IPS-18a (cell line): ENCODE measurements at regions not wholly inside any gene's neighbourhood (a gene's known extent, or its start where the extent isn't known, plus 50 kb on each side); places are given as distances from the start of the nearest gene placed in this dataset.

Source experiments
- H3K27ac ChIP-seq: one replicate; pipeline ENCODE4 v1.5.1; 2013; ENCODE audit warnings: low read length
- H3K27me3 ChIP-seq: one replicate; pipeline ENCODE4 v1.6.1; 2013; ENCODE audit warnings: mild to moderate bottlenecking, low read length; ENCODE audit not compliant: control insufficient read depth, insufficient read depth
- H3K36me3 ChIP-seq: one replicate; pipeline ENCODE4 v1.6.1; 2013; ENCODE audit warnings: low read depth, low read length; ENCODE audit not compliant: control insufficient read depth
- H3K4me1 ChIP-seq: one replicate; pipeline ENCODE4 v1.6.1; 2013; ENCODE audit warnings: low read depth, low read length; ENCODE audit not compliant: control insufficient read depth
- H3K4me3 ChIP-seq: one replicate; pipeline ENCODE4 v1.5.1; 2013; ENCODE audit warnings: low read length
- H3K9ac ChIP-seq: one replicate; pipeline ENCODE4 v1.6.1; 2013; ENCODE audit warnings: mild to moderate bottlenecking, low read length, moderate library complexity
- H3K9me3 ChIP-seq: one replicate; pipeline ENCODE4 v1.6.1; 2013; ENCODE audit warnings: low read depth, low read length; ENCODE audit not compliant: control insufficient read depth

DNA sequence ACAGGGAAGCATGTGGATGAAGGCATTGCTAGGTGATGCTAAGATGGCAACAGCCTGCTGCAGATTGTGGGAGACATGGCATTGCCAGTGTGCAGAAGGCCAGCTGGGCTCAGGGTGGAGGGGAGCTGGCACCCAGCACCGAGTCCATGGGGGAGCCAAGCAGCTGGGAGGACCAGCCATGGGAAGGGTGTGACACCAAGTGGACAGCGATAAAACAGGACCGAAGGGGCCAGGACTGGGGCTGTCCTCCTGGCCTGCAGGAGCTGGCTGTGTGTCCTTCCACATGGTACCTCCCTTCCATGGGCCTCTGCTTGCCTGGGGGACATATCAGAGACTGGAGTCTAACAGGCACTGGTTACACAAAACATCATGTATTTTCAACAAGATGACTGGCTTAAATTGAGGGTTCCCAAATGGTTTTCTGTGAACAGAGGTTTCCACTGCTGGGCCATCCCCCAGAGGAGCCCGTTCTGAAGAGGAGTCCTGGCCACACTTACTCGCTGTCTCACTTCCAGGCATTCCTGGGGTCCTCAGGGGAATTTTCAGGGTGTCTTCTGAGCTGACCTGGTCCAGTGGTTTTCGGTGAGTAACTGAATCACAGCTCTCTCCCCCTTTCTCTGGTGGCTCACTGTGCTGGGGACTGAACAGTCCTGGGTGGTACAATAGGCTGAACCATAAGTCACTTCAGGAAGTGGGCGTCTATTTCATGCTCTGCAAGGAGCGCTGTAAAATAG lies 60.4 kb upstream of the TNP1 start:
- Histone ChIP-seq H3K4me1 (peaks cover 5% of the 10 kb centered on the region), H3K27ac (no peak overlapping the region), H3K36me3 (no peaks in the 10 kb centered on the region), H3K9ac (no peak overlapping the region), H3K27me3 (no peaks in the 10 kb centered on the region), H3K9me3 (no peaks in the 10 kb centered on the region), H3K4me3 (no peak overlapping the region)

GRCh38 chr2:216918088-216918680 lies 58.3 kb upstream of the TNP1 start:
- H3K27me3 ChIP-seq = no peaks in the 10 kb centered on the region
- no peaks in the 10 kb centered on the region for H3K9me3 ChIP-seq
- H3K4me1 ChIP-seq = no peaks in the 10 kb centered on the region
- no peak overlapping the region for H3K27ac ChIP-seq
- H3K9ac ChIP-seq = no peak overlapping the region
- no peaks in the 10 kb centered on the region for H3K36me3 ChIP-seq
- H3K4me3 ChIP-seq = no peak overlapping the region

DNA sequence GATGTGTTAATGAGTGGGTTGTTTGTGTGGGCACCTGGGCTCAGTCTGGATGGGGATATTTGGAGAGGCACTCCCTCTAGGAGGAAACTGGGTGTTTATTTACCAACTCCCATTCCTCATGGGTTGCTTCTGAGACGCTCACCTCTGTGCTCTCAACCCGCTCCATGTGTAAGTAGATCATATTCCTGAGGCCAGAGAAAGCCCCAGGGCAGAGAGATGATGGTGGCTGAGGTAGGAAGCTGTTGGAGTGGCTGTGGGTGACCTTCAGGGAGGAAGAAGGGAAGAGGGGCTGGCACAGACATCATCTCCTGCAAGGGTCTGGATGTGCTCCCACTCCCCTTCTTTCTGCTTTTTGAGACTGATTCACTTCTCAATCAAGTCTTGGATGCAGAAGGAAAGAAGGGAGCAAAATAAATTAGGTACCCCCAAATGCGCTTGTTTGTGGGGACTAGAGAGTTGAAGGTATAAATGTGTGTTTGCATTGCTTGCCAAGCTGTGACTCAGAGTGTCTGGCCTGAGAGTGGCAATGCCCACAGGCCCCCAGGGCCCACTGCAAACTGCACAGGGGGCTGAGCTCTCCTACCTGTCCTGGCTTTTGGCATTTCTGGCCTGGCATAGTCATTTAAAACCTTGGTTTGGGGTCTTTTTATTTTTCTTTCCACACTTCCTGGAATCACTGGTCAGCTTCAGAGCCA lies 57.2 kb upstream of the TNP1 start:
- H3K9ac ChIP-seq = no peak overlapping the region
- H3K4me1 ChIP-seq = no peaks in the 10 kb centered on the region
- H3K9me3 ChIP-seq = no peaks in the 10 kb centered on the region
- no peak overlapping the region for H3K4me3 ChIP-seq
- H3K36me3 ChIP-seq = no peaks in the 10 kb centered on the region
- H3K27ac ChIP-seq = no peak overlapping the region
- no peaks in the 10 kb centered on the region for H3K27me3 ChIP-seq

GRCh38 chr2:216915557-216916150 lies 55.8 kb upstream of the TNP1 start:
- Histone ChIP-seq H3K36me3 (no peaks in the 10 kb centered on the region), H3K9ac (no peak overlapping the region), H3K4me1 (no peaks in the 10 kb centered on the region), H3K27ac (no peak overlapping the region), H3K4me3 (no peak overlapping the region), H3K27me3 (no peaks in the 10 kb centered on the region), H3K9me3 (no peaks in the 10 kb centered on the region)

DNA sequence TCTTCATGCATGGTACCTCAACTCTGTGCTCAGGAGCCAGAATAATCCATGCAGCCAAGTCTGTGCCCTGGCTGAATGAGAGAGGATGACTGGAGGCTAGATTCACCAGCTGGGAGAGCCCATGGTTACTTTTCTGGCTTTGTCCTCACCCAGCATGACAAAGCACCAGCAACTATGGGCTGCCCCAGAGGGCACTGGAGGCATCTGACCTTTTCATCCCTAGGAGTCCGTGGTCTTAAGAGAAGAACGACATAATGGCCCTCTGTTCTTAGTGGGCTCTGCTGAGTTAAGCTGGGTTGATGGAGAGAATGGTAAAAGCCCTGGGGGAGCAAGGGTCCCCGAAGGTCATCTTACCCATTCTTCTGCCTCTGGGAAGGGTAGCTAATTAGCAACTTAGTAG lies 54.6 kb upstream of the TNP1 start:
- Histone ChIP-seq H3K27me3 (no peaks in the 10 kb centered on the region), H3K36me3 (no peaks in the 10 kb centered on the region), H3K4me1 (no peaks in the 10 kb centered on the region), H3K9me3 (no peaks in the 10 kb centered on the region), H3K27ac (no peak overlapping the region), H3K4me3 (no peak overlapping the region), H3K9ac (no peak overlapping the region)

DNA sequence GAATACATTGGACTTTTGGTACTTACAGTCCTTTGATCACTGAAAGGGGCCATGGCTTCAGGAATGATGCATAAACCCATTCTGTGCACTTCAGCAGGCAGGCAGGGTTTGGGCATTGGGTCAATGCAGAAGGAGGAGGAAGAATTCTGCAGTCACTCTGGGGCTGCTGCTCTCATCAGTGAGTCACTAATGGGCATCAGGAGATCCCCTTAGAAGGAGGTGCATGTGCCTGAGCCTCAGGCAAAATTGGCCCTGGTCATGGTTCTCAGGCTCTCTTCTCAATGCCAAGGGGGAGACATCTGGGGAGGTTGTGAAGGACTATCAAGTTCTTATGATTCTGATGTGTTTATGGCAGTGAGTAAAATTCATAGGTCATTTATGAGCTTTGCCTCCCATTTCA lies 52.0 kb upstream of the TNP1 start:
- Histone ChIP-seq H3K4me1 (no peaks in the 10 kb centered on the region), H3K9ac (no peak overlapping the region), H3K27ac (no peak overlapping the region), H3K9me3 (no peaks in the 10 kb centered on the region), H3K36me3 (no peaks in the 10 kb centered on the region), H3K4me3 (no peak overlapping the region), H3K27me3 (no peaks in the 10 kb centered on the region)

GRCh38 chr2:216911008-216911407 lies 51.1 kb upstream of the TNP1 start:
- Histone ChIP-seq H3K9me3 (no peaks in the 10 kb centered on the region), H3K27ac (no peak overlapping the region), H3K9ac (no peak overlapping the region), H3K36me3 (no peaks in the 10 kb centered on the region), H3K4me1 (no peaks in the 10 kb centered on the region), H3K27me3 (no peaks in the 10 kb centered on the region), H3K4me3 (no peak overlapping the region)

DNA sequence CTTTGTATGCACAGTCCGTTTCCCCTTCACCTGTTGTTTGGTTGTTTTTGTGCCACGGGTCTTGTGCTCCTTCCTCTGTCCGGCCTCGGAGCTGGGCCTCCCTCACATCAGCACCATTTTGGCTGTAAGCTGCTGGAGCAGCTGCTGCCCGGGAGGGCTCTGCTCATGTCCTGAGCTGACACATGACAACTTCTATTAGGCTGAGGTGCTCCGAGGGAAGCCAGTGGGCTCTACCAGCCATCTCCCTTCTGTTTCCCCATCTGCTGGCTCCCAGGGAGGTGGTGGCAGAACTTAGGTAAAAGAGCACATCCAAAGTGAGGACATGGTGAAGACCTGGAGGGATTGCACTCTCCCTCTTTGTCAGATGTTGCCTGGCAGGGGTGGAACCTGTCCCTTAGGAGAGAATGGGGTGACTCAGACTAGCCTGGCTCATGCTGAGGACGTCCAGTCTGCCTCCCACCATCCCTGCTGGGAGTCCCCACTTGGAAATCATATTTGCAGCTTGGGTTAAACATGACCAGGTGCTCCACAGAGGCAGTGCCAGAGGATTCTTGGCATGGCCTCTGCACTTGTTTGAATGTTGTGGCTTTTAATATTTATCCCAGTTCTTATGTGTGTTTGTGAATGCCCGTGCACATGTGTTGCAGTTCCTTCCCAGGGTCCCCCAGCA lies 49.8 kb upstream of the TNP1 start:
- no peak overlapping the region for H3K9ac ChIP-seq
- H3K27ac ChIP-seq = no peak overlapping the region
- H3K9me3 ChIP-seq = no peaks in the 10 kb centered on the region
- no peaks in the 10 kb centered on the region for H3K4me1 ChIP-seq
- H3K4me3 ChIP-seq = no peak overlapping the region
- no peaks in the 10 kb centered on the region for H3K36me3 ChIP-seq
- no peaks in the 10 kb centered on the region for H3K27me3 ChIP-seq
